PFSK-1 (cell line): ENCODE measurements at regions not wholly inside any gene's neighbourhood (a gene's known extent, or its start where the extent isn't known, plus 50 kb on each side); places are given as distances from the start of the nearest gene placed in this dataset.

Experiments
- POLR2AphosphoS5 ChIP-seq: IDR thresholded peaks from 2 replicates; pipeline ENCODE4 v1.6.1; 2012; ENCODE audit warnings: low read depth, mild to moderate bottlenecking, control low read depth, low read length, moderate library complexity
- REST ChIP-seq, 2 experiments: IDR thresholded peaks; 2 replicates each; pipeline versions ENCODE4 v1.6.1 to v1.8.0; 2011 to 2012; ENCODE audit warnings: low read depth in 2 of 2, low read length in 2 of 2, control low read depth in 1 of 2, inconsistent platforms in 1 of 2, mild to moderate bottlenecking in 1 of 2, moderate library complexity in 1 of 2; ENCODE audit not compliant: insufficient read depth in 1 of 2
- SIN3A ChIP-seq: IDR thresholded peaks from 2 replicates; pipeline ENCODE4 v1.6.1; 2012; ENCODE audit warnings: mild to moderate bottlenecking, low read length, moderate library complexity, borderline replicate concordance; ENCODE audit not compliant: insufficient read depth
- TAF1 ChIP-seq: IDR thresholded peaks from 2 replicates; pipeline ENCODE4 v1.6.1; 2012; ENCODE audit warnings: low read length, control low read depth, borderline replicate concordance; ENCODE audit not compliant: insufficient read depth

DNA sequence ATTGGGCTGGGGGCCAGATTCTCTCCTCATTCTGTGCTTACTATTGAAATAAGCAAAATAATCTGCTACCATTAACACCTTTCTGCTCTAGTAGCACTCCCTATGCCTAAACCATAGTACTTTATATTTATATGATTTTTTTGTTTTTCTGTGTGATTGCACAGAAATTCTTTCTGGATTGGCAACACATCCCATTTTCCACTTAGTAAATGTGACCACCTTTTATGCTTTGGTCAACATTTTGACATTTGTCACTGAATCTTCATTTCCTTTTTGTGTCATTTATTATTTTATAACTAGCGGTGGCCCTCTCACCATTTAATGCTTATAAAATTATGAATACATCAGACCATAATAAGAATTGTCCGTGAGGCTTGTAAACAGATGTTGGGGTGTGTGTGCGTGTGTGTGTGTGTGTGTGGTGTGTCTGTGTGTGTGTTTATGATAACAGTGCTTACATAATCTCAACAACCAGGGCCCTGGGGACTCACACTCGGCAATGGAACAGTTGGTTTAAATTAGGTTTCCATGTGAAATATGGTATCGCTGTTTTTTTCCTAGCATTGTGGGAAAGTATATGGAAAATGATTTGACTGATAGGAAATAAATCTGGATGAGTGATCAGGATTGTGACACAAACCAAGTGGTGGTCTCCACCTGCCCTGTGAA lies 138.9 kb downstream of the NOC3L start:
- TF ChIP-seq REST (IDR thresholded peaks at IDR 0.05; ENCODE audit: insufficient read depth in 1 of 2, low read depth in 2 of 2, low read length in 2 of 2) (no peak), POLR2AphosphoS5 (no peak), TAF1 (no peak), SIN3A (no peak)
